ENCODE measurements at regions not wholly inside any gene's neighbourhood (a gene's known extent, or its start where the extent isn't known, plus 50 kb on each side); places are given as distances from the start of the nearest gene placed in this dataset.

GRCh38 chr16:8251298-8251697 is 339.0 kb downstream of the TMEM114 start:
- TF ChIP-seq CTCF (conservative IDR thresholded peaks at IDR 0.05) (no peak), ZFX (IDR thresholded peaks at IDR 0.05) (no peak)

Measured in C4-2B (cell line).